GM06990 (cell line): ENCODE measurements at regions not wholly inside any gene's neighbourhood (a gene's known extent, or its start where the extent isn't known, plus 50 kb on each side); places are given as distances from the start of the nearest gene placed in this dataset.

Experiments
- DNase-seq: peaks from one replicate; pipeline ENCODE4 v3.0.0-alpha.2; 2011; ENCODE audit not compliant: insufficient read length; ENCODE audit errors: extremely low read depth
- H3K27me3 ChIP-seq: replicated peaks from 2 replicates; pipeline ENCODE4 v1.6.0; 2011; ENCODE audit warnings: low read length; ENCODE audit not compliant: control insufficient read depth, insufficient read depth
- H3K36me3 ChIP-seq: 2 replicates; pipeline ENCODE4 v1.5.1; 2011; ENCODE audit warnings: low read length; ENCODE audit not compliant: control insufficient read depth, insufficient read depth
- H3K4me3 ChIP-seq: replicated peaks from 2 replicates; pipeline ENCODE4 v1.5.1; 2011; ENCODE audit warnings: low read depth, mild to moderate bottlenecking, control low read depth, low read length
- TF ChIP-seq, protein P1 (sequence below): IDR thresholded peaks from 2 replicates; pipeline ENCODE4 v1.5.1; 2011; ENCODE audit warnings: low read length, control low read depth, mild to moderate bottlenecking, inconsistent platforms; ENCODE audit not compliant: insufficient read depth, poor library complexity, severe bottlenecking

DNA sequence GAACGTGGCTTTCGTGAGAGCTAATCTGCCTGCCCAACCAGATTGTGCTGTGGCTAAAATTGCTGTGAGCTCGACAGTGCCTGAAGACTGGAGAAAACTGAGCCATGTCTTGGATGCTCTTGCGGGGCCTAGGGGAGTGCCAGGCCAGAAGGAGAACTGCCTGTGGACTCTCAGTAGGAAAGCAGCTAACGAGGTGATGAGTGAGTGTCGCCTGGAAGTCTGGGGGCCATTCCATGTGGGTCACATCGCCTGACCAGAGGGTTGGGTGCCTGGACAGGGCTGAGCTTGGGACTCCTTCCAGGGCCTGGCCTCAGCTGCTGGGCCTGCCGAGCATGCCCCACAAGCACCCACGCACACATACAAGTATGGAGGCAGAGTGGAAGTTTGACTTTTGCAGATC lies 166.5 kb downstream of the VEGFA start:
- H3K4me3 ChIP-seq: no peak overlapping the region
- DNase-seq: no peak
- no peaks in the 10 kb centered on the region; the same call in none of the 2 replicates for H3K27me3 ChIP-seq
- H3K36me3 ChIP-seq: no peaks in the 10 kb centered on the region
- TF ChIP-seq, protein P1, sequence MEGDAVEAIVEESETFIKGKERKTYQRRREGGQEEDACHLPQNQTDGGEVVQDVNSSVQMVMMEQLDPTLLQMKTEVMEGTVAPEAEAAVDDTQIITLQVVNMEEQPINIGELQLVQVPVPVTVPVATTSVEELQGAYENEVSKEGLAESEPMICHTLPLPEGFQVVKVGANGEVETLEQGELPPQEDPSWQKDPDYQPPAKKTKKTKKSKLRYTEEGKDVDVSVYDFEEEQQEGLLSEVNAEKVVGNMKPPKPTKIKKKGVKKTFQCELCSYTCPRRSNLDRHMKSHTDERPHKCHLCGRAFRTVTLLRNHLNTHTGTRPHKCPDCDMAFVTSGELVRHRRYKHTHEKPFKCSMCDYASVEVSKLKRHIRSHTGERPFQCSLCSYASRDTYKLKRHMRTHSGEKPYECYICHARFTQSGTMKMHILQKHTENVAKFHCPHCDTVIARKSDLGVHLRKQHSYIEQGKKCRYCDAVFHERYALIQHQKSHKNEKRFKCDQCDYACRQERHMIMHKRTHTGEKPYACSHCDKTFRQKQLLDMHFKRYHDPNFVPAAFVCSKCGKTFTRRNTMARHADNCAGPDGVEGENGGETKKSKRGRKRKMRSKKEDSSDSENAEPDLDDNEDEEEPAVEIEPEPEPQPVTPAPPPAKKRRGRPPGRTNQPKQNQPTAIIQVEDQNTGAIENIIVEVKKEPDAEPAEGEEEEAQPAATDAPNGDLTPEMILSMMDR: no peak

DNA sequence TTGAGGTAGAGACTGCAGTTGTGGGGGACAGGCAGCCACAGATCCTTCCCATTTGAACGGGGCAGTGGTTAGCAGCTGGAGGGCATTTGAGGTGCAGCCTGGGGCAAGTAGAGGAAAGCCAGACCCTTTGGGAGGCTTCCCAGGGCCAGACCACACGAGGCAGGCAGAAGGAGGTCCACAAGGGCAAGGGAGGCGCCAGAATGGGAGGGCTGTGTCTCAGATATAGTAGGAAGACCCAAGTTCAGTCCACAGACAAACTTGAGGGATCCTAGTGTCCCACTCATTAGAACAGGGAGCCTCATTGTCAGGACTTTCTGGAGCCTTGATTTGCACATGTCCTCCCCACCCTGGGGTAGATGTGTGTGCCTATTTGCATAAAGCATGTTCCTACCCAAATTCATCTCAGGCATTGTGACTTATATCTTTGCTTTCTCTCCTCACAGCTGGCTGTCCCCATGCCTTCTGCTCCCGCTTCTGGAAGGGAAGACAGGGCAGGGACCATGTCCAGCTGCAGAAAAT lies 166.0 kb downstream of the VEGFA start:
- H3K36me3 ChIP-seq: no peaks in the 10 kb centered on the region
- H3K4me3 ChIP-seq: no peak overlapping the region
- no peaks in the 10 kb centered on the region; the same call in none of the 2 replicates for H3K27me3 ChIP-seq
- no peak for DNase-seq
- TF ChIP-seq, protein P1: no peak

DNA sequence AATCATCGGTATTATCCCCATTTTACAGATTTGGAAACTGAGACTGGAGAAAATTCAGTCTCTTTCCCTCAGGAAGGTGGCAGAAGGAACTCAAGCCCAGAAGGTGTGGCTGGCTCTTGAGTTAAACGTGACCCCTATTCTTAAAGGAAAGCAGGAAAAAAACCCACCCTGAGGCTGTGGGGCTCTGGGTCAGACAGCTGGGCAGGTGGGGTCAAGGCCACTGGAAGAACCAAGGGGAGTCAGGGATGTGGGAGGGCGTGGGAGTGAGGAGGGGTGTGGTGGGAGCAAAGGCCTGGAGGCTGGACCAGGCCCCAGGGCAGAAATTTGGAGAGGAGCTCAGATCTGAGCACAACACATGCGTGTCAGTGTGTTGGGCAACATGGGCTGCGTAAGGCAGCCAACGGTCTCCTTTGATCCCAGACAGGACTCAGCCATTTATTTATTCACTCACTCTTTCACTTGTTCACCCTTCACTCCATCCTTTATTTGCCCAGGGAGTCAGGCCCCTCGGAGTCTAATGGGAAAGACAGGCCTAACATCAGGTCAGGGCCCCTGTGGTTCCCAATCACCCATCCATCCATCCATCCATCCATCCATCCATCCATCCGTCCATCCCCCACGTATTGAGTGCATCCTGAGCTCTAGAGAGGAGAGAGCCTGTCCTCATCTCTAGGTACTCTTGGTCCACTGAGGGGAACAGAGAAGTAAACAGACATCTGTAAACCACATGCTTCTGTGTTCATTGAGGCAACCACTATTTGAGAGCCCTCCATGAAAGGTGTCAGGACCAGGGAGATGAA lies 165.0 kb downstream of the VEGFA start:
- TF ChIP-seq, protein P1: no peak
- no peak for DNase-seq
- no peak overlapping the region for H3K4me3 ChIP-seq
- no peaks in the 10 kb centered on the region; the same call in none of the 2 replicates for H3K27me3 ChIP-seq
- H3K36me3 ChIP-seq: no peaks in the 10 kb centered on the region

DNA sequence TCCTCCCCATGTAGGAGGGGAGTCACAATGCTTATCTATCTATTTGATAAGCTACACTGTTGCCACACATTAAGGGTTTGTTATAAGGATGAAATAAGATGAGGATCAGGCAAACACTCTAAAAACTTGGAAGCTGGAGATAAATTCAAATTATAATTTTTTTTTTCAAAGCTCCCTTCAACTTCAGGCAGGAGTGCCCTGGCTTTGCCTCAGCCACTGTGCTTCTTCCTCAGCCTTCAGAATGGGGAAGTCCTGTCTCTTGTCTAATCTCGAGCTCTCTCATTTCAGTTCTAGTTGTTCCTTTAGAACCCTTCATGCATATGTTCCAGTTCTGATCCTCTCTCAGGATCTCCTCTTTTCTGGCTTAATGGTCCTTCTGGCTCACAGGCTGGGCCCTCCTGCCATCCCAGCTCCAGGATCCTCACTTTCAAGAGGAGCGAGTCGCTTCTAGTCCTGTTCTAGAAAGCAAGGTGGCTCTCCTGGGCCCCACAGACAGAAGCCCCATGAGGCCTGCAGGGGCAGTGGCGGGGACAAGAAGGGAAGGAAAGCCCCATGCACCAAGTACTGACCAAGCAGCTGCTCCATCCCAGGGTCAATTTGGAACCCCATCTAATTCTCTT lies 164.3 kb downstream of the VEGFA start:
- Histone ChIP-seq H3K36me3 (no peaks in the 10 kb centered on the region), H3K27me3 (no peaks in the 10 kb centered on the region; the same call in none of the 2 replicates), H3K4me3 (no peak overlapping the region)
- DNase-seq: no peak
- TF ChIP-seq, protein P1: no peak

DNA sequence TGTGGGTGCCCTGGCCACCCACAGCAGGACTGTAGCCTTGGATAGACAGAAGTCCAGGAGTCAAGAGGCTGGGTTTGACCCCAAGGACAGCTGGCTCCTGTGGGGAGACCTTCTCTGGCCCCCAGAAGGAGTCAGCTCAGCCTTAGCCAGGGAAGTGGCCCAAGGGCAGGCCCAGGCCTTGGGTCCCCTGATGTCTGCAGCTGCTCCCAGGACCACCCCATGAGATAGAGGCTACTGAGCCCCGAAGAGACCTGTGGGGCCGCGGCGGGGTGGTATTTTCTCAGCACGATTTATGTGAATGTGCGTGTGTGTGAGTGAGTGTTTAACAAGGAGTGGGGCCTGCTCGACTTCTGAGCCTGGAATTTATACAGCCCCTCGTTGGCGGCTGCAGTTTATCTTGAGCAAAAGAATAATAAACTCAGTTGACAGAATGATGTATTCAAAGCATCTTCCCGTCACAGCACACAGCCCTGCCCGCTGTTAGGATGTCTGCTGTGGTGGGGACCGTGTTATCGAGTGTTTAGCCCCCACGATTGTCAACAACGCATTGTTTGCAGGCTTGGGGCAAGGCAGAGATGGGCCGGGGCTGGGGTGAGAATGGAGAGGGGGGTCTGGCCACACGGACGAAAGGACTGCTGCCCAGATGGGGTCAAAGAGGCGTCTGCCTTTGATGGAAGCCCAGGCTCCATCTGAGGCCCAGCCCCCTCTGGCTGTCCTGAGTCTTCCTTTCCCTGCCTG lies 163.3 kb downstream of the VEGFA start:
- TF ChIP-seq, protein P1: no peak
- DNase-seq: no peak
- no peak overlapping the region for H3K4me3 ChIP-seq
- H3K27me3 ChIP-seq: no peaks in the 10 kb centered on the region; the same call in none of the 2 replicates
- H3K36me3 ChIP-seq: no peaks in the 10 kb centered on the region
